Keratinocyte (primary cell): ENCODE measurements at regions not wholly inside any gene's neighbourhood (a gene's known extent, or its start where the extent isn't known, plus 50 kb on each side); places are given as distances from the start of the nearest gene placed in this dataset.

Source experiments
- DNase-seq: peaks from one replicate; pipeline ENCODE4 v3.0.0-alpha.2; 2011; ENCODE audit warnings: low read depth, missing footprints, low spot score
- FAIRE-seq: peaks from 2 replicates; lab custom pipeline; 2011; peaks lifted over from hg19 to GRCh38; lab: Jason Lieb, UNC
- H2AFZ ChIP-seq: 2 replicates; pipeline ENCODE4 v1.6.0; 2012; ENCODE audit warnings: low read length, control low read depth, inconsistent platforms; ENCODE audit not compliant: control insufficient read depth
- H3K27ac ChIP-seq: 2 replicates; pipeline ENCODE4 v1.5.1; 2011; ENCODE audit warnings: low read length; ENCODE audit not compliant: control insufficient read depth, insufficient read depth
- H3K27me3 ChIP-seq: 3 replicates; pipeline ENCODE4 v1.6.0; 2011; ENCODE audit warnings: low read length; ENCODE audit not compliant: control insufficient read depth, insufficient read depth; ENCODE audit errors: extremely low read depth
- H3K36me3 ChIP-seq, 2 experiments: 2 replicates in 1 of 2; 3 replicates in 1 of 2; pipeline ENCODE4 v1.5.1; 2011; ENCODE audit warnings: low read length in 2 of 2, mild to moderate bottlenecking in 1 of 2; ENCODE audit not compliant: control insufficient read depth in 2 of 2, insufficient read depth in 2 of 2; ENCODE audit errors: extremely low read depth in 1 of 2
- H3K4me1 ChIP-seq: 3 replicates; pipeline ENCODE4 v1.5.1; 2011; ENCODE audit warnings: low read length; ENCODE audit not compliant: control insufficient read depth, insufficient read depth; ENCODE audit errors: extremely low read depth
- H3K4me2 ChIP-seq: 3 replicates; pipeline ENCODE4 v1.6.0; 2011; ENCODE audit warnings: low read depth, low read length; ENCODE audit not compliant: control insufficient read depth, insufficient read depth; ENCODE audit errors: extremely low read depth
- H3K4me3 ChIP-seq, 3 experiments: fragments of 200-600 bp in 1 of 3; sonication (generic) in 1 of 3; 2 replicates in 2 of 3; 3 replicates in 1 of 3; pipeline ENCODE4 v1.5.1; 2011 to 2016; ENCODE audit warnings: low read length in 3 of 3, mild to moderate bottlenecking in 3 of 3, control low read depth in 2 of 3, inconsistent platforms in 1 of 3, low read depth in 1 of 3, mixed read lengths in 1 of 3, mixed run types in 1 of 3, moderate library complexity in 1 of 3; ENCODE audit not compliant: control insufficient read depth in 2 of 3, insufficient read depth in 2 of 3; ENCODE audit errors: extremely low read depth in 1 of 3
- H3K79me2 ChIP-seq: 2 replicates; pipeline ENCODE4 v1.6.0; 2012; ENCODE audit warnings: low read length; ENCODE audit not compliant: control insufficient read depth, insufficient read depth
- H3K9ac ChIP-seq: 3 replicates; pipeline ENCODE4 v1.6.0; 2011; ENCODE audit warnings: low read length; ENCODE audit not compliant: control insufficient read depth, insufficient read depth; ENCODE audit errors: extremely low read depth
- H3K9me1 ChIP-seq: 3 replicates; pipeline ENCODE4 v1.6.0; 2011; ENCODE audit warnings: low read length; ENCODE audit not compliant: control insufficient read depth, insufficient read depth; ENCODE audit errors: extremely low read depth
- H3K9me3 ChIP-seq: 2 replicates; pipeline ENCODE4 v1.5.1; 2012; ENCODE audit warnings: low read depth, low read length; ENCODE audit not compliant: control insufficient read depth
- H4K20me1 ChIP-seq: 3 replicates; pipeline ENCODE4 v1.6.0; 2011; ENCODE audit warnings: low read length; ENCODE audit not compliant: control insufficient read depth, insufficient read depth; ENCODE audit errors: extremely low read depth
- CTCF ChIP-seq, 3 experiments: IDR thresholded peaks in 1 of 3; conservative IDR thresholded peaks in 1 of 3; optimal IDR thresholded peaks in 1 of 3; 2 replicates in 2 of 3; 3 replicates in 1 of 3; pipeline versions ENCODE3 to v1.5.1; 2011; ENCODE audit warnings: low read length in 3 of 3, mild to moderate bottlenecking in 3 of 3, moderate library complexity in 2 of 3, control low read depth in 1 of 3, inconsistent platforms in 1 of 3; ENCODE audit not compliant: insufficient read depth in 2 of 3; ENCODE audit errors: extremely low read depth in 1 of 3
- EZH2 ChIP-seq: IDR thresholded peaks from one replicate; pipeline ENCODE4 v1.6.1; 2012; ENCODE audit warnings: inconsistent platforms, mild to moderate bottlenecking, low read length, moderate library complexity
- dilution Hi-C: fragments of 300-500 bp; cut with MboI; formaldehyde crosslinking; loops from one replicate; pipeline ENCODE4 v1.7.0; 2020; ENCODE audit warnings: low sequenced_read_pairs; ENCODE audit not compliant: extremely low pct_ligation_motif_present

- Histone ChIP-seq H3K9me1 (no peaks in the 10 kb centered on the region), H3K79me2 (no peaks in the 10 kb centered on the region), H3K9me3 (no peaks in the 10 kb centered on the region), H2AFZ (no peak overlapping the region), H3K4me1 (no peaks in the 10 kb centered on the region), H3K27me3 (no peaks in the 10 kb centered on the region), H3K9ac (no peak overlapping the region), H3K27ac (no peak overlapping the region), H3K36me3 (no peaks in the 10 kb centered on the region), H3K4me3 (no peak overlapping the region), H4K20me1 (no peaks in the 10 kb centered on the region), H3K4me2 (no peak overlapping the region)
- dilution Hi-C loops = no loop called here
- TF ChIP-seq CTCF (optimal IDR thresholded peaks at IDR 0.05 in 1 of 3, IDR thresholded peaks at IDR 0.05 in 1 of 3, conservative IDR thresholded peaks at IDR 0.05 in 1 of 3; ENCODE audit: extremely low read depth in 1 of 3, insufficient read depth in 2 of 3, low read length in 3 of 3) (no peak), EZH2 (no peak)
- no peak for FAIRE-seq
- DNase-seq = no peak
Observed at GRCh38 chr14:82755476-82755875, 1221.8 kb upstream of the SEL1L start.

- no peaks in the 10 kb centered on the region for H3K9me1 ChIP-seq
- no peak overlapping the region for H2AFZ ChIP-seq
- DNase-seq (no peak), FAIRE-seq (no peak)
- no peaks in the 10 kb centered on the region for H4K20me1 ChIP-seq
- no peaks in the 10 kb centered on the region for H3K79me2 ChIP-seq
- H3K4me3 ChIP-seq = no peak overlapping the region
- no peaks in the 10 kb centered on the region for H3K36me3 ChIP-seq
- dilution Hi-C loops = no loop called here
- H3K9me3 ChIP-seq = no peaks in the 10 kb centered on the region
- H3K27ac ChIP-seq = no peak overlapping the region
- no peak overlapping the region for H3K9ac ChIP-seq
- no peak for TF ChIP-seq CTCF (optimal IDR thresholded peaks at IDR 0.05 in 1 of 3, IDR thresholded peaks at IDR 0.05 in 1 of 3, conservative IDR thresholded peaks at IDR 0.05 in 1 of 3; ENCODE audit: extremely low read depth in 1 of 3, insufficient read depth in 2 of 3, low read length in 3 of 3)
- no peak for TF ChIP-seq EZH2
- H3K4me1 ChIP-seq = no peaks in the 10 kb centered on the region
- H3K27me3 ChIP-seq = no peaks in the 10 kb centered on the region
- no peak overlapping the region for H3K4me2 ChIP-seq
Observed at GRCh38 chr14:82755923-82756322, 1222.3 kb upstream of the SEL1L start.
